ENCODE measurements at regions not wholly inside any gene's neighbourhood (a gene's known extent, or its start where the extent isn't known, plus 50 kb on each side); places are given as distances from the start of the nearest gene placed in this dataset.

- TF ChIP-seq, protein P1, sequence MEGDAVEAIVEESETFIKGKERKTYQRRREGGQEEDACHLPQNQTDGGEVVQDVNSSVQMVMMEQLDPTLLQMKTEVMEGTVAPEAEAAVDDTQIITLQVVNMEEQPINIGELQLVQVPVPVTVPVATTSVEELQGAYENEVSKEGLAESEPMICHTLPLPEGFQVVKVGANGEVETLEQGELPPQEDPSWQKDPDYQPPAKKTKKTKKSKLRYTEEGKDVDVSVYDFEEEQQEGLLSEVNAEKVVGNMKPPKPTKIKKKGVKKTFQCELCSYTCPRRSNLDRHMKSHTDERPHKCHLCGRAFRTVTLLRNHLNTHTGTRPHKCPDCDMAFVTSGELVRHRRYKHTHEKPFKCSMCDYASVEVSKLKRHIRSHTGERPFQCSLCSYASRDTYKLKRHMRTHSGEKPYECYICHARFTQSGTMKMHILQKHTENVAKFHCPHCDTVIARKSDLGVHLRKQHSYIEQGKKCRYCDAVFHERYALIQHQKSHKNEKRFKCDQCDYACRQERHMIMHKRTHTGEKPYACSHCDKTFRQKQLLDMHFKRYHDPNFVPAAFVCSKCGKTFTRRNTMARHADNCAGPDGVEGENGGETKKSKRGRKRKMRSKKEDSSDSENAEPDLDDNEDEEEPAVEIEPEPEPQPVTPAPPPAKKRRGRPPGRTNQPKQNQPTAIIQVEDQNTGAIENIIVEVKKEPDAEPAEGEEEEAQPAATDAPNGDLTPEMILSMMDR (IDR thresholded peaks at IDR 0.05): no peak
- no peak for TF ChIP-seq POLR2A (IDR thresholded peaks at IDR 0.05)
Measured at GRCh38 chr20:21947406-21947805, 241.9 kb downstream of the PAX1 start.
